GM23338 (cell line): ENCODE measurements at regions not wholly inside any gene's neighbourhood (a gene's known extent, or its start where the extent isn't known, plus 50 kb on each side); places are given as distances from the start of the nearest gene placed in this dataset.

Experiments used
- CTCF ChIP-seq, 2 experiments: fragments of 200-600 bp in 1 of 2; sonication (generic) in 1 of 2; conservative IDR thresholded peaks; 2 replicates each; pipeline versions ENCODE4 v1.5.1 to v1.6.1; 2016 to 2017; ENCODE audit warnings: antibody characterized with exemption in 2 of 2, low read depth in 2 of 2, mild to moderate bottlenecking in 2 of 2, moderate library complexity in 1 of 2
- EZH2 ChIP-seq: fragments of 200-600 bp; sonication (generic); IDR thresholded peaks from one replicate; pipeline ENCODE4 v1.8.0; 2017; ENCODE audit warnings: antibody characterized with exemption, mild to moderate bottlenecking, low read depth; ENCODE audit not compliant: unreplicated experiment

GRCh38 chrX:121457096-121457495, 409.7 kb downstream of the GLUD2 start:
- TF ChIP-seq CTCF (conservative IDR thresholded peaks at IDR 0.05; ENCODE audit: low read depth in 2 of 2) (no peak), EZH2 (no peak)
